Neural progenitor cell (in vitro differentiated cells): ENCODE measurements at regions not wholly inside any gene's neighbourhood (a gene's known extent, or its start where the extent isn't known, plus 50 kb on each side); places are given as distances from the start of the nearest gene placed in this dataset.
"Not testable (repeated sequence)": the region's sequence is repeated elsewhere in the genome, so short reads cannot be mapped to it uniquely, and the experiment has no call there.

ENCODE experiments used
- DNase-seq: peaks from one replicate; pipeline ENCODE4 v3.0.0-alpha.2; 2016; ENCODE audit warnings: low spot score
- H2AFZ ChIP-seq: fragments of 200-600 bp; sonication (generic); replicated peaks from 2 replicates; pipeline ENCODE4 v1.6.1; 2016; ENCODE audit warnings: antibody characterized with exemption
- H3F3A ChIP-seq: fragments of 200-600 bp; sonication (generic); 2 replicates; pipeline ENCODE4 v1.6.1; 2016; ENCODE audit warnings: antibody characterized with exemption, low read depth
- H3K27ac ChIP-seq: fragments of 200-600 bp; sonication (generic); 2 replicates; pipeline ENCODE4 v1.5.1; 2016; ENCODE audit warnings: mild to moderate bottlenecking
- H3K27me3 ChIP-seq: fragments of 200-600 bp; sonication (generic); 2 replicates; pipeline ENCODE4 v1.6.1; 2016; ENCODE audit warnings: mild to moderate bottlenecking, moderate library complexity
- H3K36me3 ChIP-seq: fragments of 200-600 bp; sonication (generic); 2 replicates; pipeline ENCODE4 v1.5.1; 2016
- H3K4me1 ChIP-seq: fragments of 200-600 bp; sonication (generic); 2 replicates; pipeline ENCODE4 v1.6.1; 2016; ENCODE audit warnings: mixed run types
- H3K4me2 ChIP-seq: fragments of 200-600 bp; sonication (generic); 2 replicates; pipeline ENCODE4 v1.6.1; 2016
- H3K4me3 ChIP-seq: fragments of 200-600 bp; sonication (generic); 2 replicates; pipeline ENCODE4 v1.5.1; 2016
- H3K79me2 ChIP-seq: fragments of 200-600 bp; sonication (generic); 2 replicates; pipeline ENCODE4 v1.6.1; 2016; ENCODE audit warnings: low read depth
- H3K9ac ChIP-seq: fragments of 200-600 bp; sonication (generic); 2 replicates; pipeline ENCODE4 v1.6.1; 2016
- H3K9me3 ChIP-seq: fragments of 200-600 bp; sonication (generic); 2 replicates; pipeline ENCODE4 v1.5.1; 2016; ENCODE audit warnings: low read depth
- H4K20me1 ChIP-seq: fragments of 200-600 bp; sonication (generic); 2 replicates; pipeline ENCODE4 v1.6.1; 2016; ENCODE audit warnings: low read depth
- H3K27ac Mint-ChIP-seq: 3 replicates; pipeline ENCODE4 v1.8.0; 2021; ENCODE audit warnings: mixed read lengths
- H3K27me3 Mint-ChIP-seq: 2 replicates; pipeline ENCODE4 v1.8.0; 2022; ENCODE audit warnings: low read depth, mild to moderate bottlenecking, inconsistent platforms, moderate library complexity, mixed read lengths; ENCODE audit not compliant: insufficient read depth
- H3K36me3 Mint-ChIP-seq: 3 replicates; pipeline ENCODE4 v1.8.0; 2021; ENCODE audit warnings: mixed read lengths
- H3K4me1 Mint-ChIP-seq: 3 replicates; pipeline ENCODE4 v1.8.0; 2021; ENCODE audit warnings: mixed read lengths
- H3K4me3 Mint-ChIP-seq: 3 replicates; pipeline ENCODE4 v1.8.0; 2021; ENCODE audit warnings: mild to moderate bottlenecking, moderate library complexity, mixed read lengths
- H3K9me3 Mint-ChIP-seq: 3 replicates; pipeline ENCODE4 v1.8.0; 2020; ENCODE audit warnings: mixed read lengths
- EZH2 ChIP-seq: fragments of 200-600 bp; sonication (generic); IDR thresholded peaks from 2 replicates; pipeline ENCODE4 v1.6.1; 2017; ENCODE audit warnings: antibody characterized with exemption, mild to moderate bottlenecking, moderate library complexity
- EZH2phosphoT487 ChIP-seq: fragments of 200-600 bp; sonication (generic); IDR thresholded peaks from 2 replicates; pipeline ENCODE4 v1.6.1; 2017; ENCODE audit warnings: antibody characterized with exemption
- TF ChIP-seq, protein P1 (sequence below): fragments of 200-600 bp; sonication (generic); IDR thresholded peaks from 2 replicates; pipeline ENCODE4 v1.5.1; 2017; ENCODE audit warnings: antibody characterized with exemption, mild to moderate bottlenecking

DNA sequence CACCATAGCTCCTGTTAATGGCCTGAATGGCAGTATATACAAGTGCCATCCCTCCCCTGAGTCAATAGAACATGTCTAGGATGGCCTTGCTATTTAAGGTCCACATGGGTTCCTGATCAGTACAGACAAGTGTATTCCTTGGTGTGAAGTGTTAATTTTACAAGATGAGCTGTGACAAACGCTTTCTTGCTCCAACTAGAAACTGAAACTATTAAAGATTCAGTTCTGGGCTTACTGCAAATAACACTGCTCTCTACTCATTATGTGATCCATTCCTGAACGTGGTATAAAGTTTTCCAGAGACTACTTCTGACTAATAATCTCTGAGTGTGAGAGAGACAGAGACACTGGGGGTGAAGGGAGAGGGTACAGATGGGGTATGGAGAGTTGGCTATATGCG, 198.0 kb upstream of the FBXL4 start:
- Histone ChIP-seq H3K9me3 (no peaks in the 10 kb centered on the region), H3K27ac (no peak overlapping the region), H3K36me3 (no peaks in the 10 kb centered on the region), H3K4me3 (no peak overlapping the region), H2AFZ (no peak overlapping the region), H3K79me2 (no peaks in the 10 kb centered on the region), H3K9ac (no peak overlapping the region), H3F3A (no peaks in the 10 kb centered on the region), H3K4me1 (peaks cover 16% of the 10 kb centered on the region), H3K4me2 (no peak overlapping the region), H3K27me3 (no peaks in the 10 kb centered on the region), H4K20me1 (no peaks in the 10 kb centered on the region)
- Mint-ChIP-seq H3K36me3 (no peaks in the 10 kb centered on the region), H3K4me1 (peaks cover 17% of the 10 kb centered on the region), H3K9me3 (peaks cover 2% of the 10 kb centered on the region), H3K27me3 (peaks cover 3% of the 10 kb centered on the region), H3K27ac (no peak overlapping the region), H3K4me3 (no peak overlapping the region)
- TF ChIP-seq EZH2 (no peak), EZH2phosphoT487 (no peak)
- TF ChIP-seq, protein P1, sequence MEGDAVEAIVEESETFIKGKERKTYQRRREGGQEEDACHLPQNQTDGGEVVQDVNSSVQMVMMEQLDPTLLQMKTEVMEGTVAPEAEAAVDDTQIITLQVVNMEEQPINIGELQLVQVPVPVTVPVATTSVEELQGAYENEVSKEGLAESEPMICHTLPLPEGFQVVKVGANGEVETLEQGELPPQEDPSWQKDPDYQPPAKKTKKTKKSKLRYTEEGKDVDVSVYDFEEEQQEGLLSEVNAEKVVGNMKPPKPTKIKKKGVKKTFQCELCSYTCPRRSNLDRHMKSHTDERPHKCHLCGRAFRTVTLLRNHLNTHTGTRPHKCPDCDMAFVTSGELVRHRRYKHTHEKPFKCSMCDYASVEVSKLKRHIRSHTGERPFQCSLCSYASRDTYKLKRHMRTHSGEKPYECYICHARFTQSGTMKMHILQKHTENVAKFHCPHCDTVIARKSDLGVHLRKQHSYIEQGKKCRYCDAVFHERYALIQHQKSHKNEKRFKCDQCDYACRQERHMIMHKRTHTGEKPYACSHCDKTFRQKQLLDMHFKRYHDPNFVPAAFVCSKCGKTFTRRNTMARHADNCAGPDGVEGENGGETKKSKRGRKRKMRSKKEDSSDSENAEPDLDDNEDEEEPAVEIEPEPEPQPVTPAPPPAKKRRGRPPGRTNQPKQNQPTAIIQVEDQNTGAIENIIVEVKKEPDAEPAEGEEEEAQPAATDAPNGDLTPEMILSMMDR: no peak
- no peak for DNase-seq

DNA sequence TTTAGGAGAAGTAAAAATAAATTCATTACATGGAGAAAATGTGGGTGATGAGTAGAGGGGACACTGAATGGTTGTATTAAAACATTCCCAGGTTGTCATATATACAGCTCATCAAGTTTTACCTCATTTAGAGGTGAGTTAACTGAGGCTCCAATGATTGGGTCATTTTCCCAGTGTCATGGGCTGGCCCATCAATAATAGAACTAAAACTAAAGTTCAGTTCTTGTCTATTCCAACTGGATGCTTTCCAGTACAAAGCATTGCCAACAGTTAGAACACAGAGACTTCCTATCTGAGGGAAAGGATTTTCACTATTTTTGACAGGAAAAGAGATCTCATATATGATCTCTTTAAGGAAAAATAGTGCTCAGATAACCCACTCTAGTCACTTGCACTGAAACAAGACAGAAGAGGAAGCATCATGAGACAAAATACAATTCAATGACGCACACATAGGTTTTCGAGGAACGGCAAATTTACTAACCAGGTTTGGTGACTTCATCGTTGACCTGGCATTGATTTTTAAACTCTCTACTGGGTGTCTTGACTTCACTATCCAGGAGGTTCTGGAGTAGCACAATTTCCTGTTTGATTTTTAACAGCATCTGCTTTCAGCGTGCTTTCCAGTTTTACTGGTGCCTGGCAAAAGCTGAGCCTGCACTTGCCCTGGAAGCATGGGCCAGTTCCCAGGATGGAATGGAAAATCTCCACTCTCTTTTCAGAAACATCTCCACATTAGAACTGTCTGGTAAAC, 195.5 kb upstream of the FBXL4 start:
- H4K20me1 ChIP-seq: no peaks in the 10 kb centered on the region
- TF ChIP-seq EZH2phosphoT487: no peak
- H3K27me3 Mint-ChIP-seq: no peaks in the 10 kb centered on the region
- no peaks in the 10 kb centered on the region for H3K27me3 ChIP-seq
- H3K36me3 ChIP-seq: no peaks in the 10 kb centered on the region
- no peaks in the 10 kb centered on the region for H3K36me3 Mint-ChIP-seq
- H3K4me3 Mint-ChIP-seq: no peak overlapping the region
- H3K79me2 ChIP-seq: no peaks in the 10 kb centered on the region
- H3K9me3 ChIP-seq: no peaks in the 10 kb centered on the region
- H3K9ac ChIP-seq: no peak overlapping the region
- H3K4me1 ChIP-seq: peaks cover 14% of the 10 kb centered on the region
- H3K4me3 ChIP-seq: no peak overlapping the region
- no peak for DNase-seq
- H3K4me2 ChIP-seq: no peak overlapping the region
- no peak overlapping the region for H3K27ac ChIP-seq
- no peak overlapping the region for H2AFZ ChIP-seq
- H3F3A ChIP-seq: no peaks in the 10 kb centered on the region
- H3K9me3 Mint-ChIP-seq: peaks cover 4% of the 10 kb centered on the region
- no peak overlapping the region for H3K27ac Mint-ChIP-seq
- H3K4me1 Mint-ChIP-seq: peaks cover 16% of the 10 kb centered on the region

DNA sequence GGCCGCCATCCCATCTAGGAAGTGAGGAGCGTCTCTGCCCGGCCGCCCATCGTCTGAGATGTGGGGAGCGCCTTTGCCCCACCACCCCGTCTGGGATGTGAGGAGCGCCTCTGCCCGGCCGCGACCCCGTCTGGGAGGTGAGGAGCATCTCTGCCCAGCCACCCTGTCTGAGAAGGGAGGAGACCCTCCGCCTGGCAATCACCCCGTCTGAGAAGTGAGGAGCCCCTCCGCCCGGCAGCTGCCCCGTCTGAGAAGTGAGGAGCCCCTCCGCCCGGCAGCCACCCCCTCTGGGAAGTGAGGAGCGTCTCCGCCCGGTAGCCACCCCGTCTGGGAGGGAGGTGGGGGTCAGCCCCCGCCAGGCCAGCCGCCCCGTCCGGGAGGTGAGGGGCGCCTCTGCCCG, 194.2 kb upstream of the FBXL4 start:
- H3K4me1 Mint-ChIP-seq: peaks cover 10% of the 10 kb centered on the region
- not testable (repeated sequence) for H3K27me3 ChIP-seq, H3K36me3 Mint-ChIP-seq, H3K4me3 ChIP-seq, H3K27ac ChIP-seq, H3K4me3 Mint-ChIP-seq, H3K27me3 Mint-ChIP-seq, H3K4me1 ChIP-seq, H3K4me2 ChIP-seq, H3K79me2 ChIP-seq, H2AFZ ChIP-seq, H3K27ac Mint-ChIP-seq, H4K20me1 ChIP-seq, H3K9me3 Mint-ChIP-seq, H3K9ac ChIP-seq, H3K36me3 ChIP-seq, H3K9me3 ChIP-seq, DNase-seq, H3F3A ChIP-seq

DNA sequence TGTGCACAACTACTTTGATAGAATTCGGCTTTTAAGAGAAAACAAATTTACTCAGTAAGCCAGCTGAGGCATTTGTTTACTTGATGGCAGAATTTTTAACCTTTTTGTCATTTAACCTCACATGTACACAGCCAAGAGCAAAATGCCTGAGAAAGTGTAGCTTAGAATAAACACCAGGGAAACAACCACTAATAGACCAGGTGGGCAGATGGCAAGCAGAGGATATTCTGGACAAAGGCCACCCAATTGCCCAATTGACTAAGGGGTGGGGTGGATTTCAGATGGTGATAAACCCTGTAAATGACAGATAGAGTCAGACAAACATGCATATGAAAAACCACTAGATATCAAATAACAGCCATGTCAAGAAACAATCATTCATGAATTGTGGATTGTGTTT, 190.7 kb upstream of the FBXL4 start:
- Histone ChIP-seq H3K9me3 (no peaks in the 10 kb centered on the region), H3K9ac (no peak overlapping the region), H3K4me3 (no peak overlapping the region), H3K4me2 (no peak overlapping the region), H3K27me3 (no peaks in the 10 kb centered on the region), H3K27ac (no peak overlapping the region), H3K79me2 (no peaks in the 10 kb centered on the region), H3F3A (no peaks in the 10 kb centered on the region), H4K20me1 (no peaks in the 10 kb centered on the region), H3K4me1 (no peaks in the 10 kb centered on the region), H2AFZ (no peak overlapping the region), H3K36me3 (no peaks in the 10 kb centered on the region)
- no peak for DNase-seq
- H3K27me3 Mint-ChIP-seq: no peaks in the 10 kb centered on the region
- H3K4me3 Mint-ChIP-seq: no peak overlapping the region
- TF ChIP-seq EZH2: no peak
- TF ChIP-seq, protein P1: no peak
- TF ChIP-seq EZH2phosphoT487: no peak
- no peak overlapping the region for H3K27ac Mint-ChIP-seq
- peaks cover 4% of the 10 kb centered on the region for H3K9me3 Mint-ChIP-seq
- peaks cover 12% of the 10 kb centered on the region for H3K4me1 Mint-ChIP-seq
- H3K36me3 Mint-ChIP-seq: no peaks in the 10 kb centered on the region
